Erythroblast (primary cell): ENCODE measurements at regions not wholly inside any gene's neighbourhood (a gene's known extent, or its start where the extent isn't known, plus 50 kb on each side); places are given as distances from the start of the nearest gene placed in this dataset.
"Not testable (repeated sequence)": the region's sequence is repeated elsewhere in the genome, so short reads cannot be mapped to it uniquely, and the experiment has no call there.

Experiments used
- DNase-seq, 2 experiments: peaks; one replicate each; lab custom pipeline; 2025; lab: John Stamatoyannopoulos, UW
- GATA1 ChIP-seq: IDR thresholded peaks from 2 replicates; pipeline ENCODE4 v1.6.1; 2011; ENCODE audit warnings: low read depth, mild to moderate bottlenecking, control low read depth, low read length, moderate library complexity
- POLR2A ChIP-seq: IDR thresholded peaks from 2 replicates; pipeline ENCODE4 v1.6.1; 2011; ENCODE audit warnings: mild to moderate bottlenecking, low read length

DNA sequence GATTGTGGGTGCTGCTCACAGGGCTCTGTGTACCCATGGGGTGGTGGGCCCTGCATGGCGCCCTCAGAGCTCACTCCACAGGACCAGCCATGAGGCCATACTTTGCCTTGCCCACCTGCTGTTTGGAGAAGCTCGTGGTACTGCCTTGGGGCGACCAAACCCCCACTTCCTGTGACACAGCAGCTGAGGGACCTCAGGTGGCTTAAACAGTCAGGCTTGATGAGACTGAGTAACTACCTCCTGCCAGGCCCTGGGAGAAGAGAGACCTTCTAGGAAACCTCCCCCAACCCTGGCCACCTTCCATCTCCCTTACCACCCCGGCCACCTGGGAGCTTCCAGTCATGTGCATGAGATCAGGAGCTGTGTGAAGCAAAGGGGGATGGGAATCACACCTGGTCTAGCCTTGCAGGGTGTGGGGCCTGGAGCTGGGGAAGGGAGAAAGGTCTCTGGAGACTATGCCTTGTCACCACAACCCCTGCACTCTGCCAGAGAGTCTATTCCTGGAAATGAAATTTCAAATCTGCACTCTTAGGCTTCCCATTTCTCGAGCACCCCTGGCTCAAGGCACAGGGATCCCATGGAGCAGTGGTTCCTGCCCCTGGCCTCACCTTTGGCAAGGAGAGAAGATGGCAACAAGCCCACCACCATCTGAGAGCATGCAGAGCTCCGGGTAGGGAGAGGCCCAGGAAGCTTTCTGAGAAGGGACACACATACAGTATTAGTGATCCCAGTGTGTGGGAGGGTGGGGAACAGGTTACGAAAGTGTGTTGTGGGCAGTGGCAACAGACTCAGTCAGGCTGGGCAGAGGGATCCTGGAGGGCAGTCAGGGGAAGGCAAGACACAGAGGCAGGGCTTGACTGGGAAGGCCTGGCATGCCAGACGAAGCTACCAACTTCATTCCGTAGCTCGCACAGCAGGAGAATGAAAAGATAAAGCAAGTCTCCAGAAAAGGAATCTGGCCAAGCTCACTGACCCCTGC, 125.0 kb downstream of the URI1 start:
- no peak for TF ChIP-seq POLR2A
- TF ChIP-seq GATA1 = no peak
- no peak for DNase-seq

DNA sequence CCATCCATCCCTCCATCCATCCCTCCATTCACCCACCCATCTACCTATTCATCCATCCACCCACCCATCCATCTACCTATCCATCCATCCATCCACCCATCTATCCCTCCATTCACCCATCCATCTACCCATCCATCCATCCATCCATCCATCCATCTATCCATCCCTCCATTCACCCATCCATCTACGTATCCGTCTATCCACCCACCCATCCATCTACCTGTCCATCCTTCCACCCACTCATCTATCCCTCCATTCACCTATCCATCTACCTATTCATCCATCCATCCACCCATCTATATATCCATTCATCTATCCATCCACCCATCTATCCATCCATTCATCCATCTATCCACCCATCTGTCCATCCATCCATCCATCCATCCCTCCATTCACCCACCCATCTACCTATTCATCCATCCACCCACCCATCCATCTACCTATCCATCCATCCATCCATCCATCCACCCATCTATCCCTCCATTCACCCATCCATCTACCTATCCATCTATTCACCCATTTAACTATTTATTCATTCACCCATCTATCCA, 126.0 kb downstream of the URI1 start:
- DNase-seq = not testable (repeated sequence)

DNA sequence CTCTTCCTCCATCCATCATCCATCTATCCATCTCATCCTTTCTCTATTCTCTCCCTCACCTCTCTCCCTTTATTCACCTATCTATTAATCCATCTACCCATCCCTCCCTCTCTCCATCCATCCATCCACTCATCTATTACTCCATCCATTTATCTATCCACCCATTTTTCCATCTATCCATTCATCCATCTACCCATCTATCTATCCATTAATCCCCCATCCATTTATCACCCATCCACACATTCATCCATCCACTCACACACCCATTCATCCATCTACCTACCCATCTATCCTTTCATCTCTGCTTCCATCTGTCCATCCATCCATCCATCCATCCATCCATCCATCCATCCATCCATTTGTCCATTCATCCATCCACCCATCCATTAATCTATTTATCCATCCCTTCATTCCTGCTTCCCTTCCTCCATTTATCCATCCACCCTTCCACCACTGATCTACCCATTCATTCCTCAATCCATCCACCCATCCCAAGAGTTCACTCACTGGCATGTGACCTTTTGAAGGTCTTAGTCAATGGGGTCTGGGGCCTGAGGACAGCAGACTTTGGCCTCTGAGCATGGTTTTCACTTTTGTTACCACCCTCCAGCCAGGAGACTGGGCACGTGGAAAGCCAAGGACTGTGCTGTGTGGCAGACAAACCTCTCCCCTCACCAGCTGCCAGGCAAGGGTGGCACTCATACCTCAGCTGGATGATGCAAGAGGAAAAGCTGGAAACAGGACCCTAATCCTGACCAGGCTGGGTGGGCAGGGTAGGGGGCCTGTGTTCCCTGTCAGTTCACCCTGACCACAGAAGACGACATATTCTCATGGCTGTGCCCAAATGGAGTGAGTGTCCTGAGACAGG, 126.7 kb downstream of the URI1 start:
- no peak for DNase-seq
- TF ChIP-seq GATA1 (no peak), POLR2A (no peak)

DNA sequence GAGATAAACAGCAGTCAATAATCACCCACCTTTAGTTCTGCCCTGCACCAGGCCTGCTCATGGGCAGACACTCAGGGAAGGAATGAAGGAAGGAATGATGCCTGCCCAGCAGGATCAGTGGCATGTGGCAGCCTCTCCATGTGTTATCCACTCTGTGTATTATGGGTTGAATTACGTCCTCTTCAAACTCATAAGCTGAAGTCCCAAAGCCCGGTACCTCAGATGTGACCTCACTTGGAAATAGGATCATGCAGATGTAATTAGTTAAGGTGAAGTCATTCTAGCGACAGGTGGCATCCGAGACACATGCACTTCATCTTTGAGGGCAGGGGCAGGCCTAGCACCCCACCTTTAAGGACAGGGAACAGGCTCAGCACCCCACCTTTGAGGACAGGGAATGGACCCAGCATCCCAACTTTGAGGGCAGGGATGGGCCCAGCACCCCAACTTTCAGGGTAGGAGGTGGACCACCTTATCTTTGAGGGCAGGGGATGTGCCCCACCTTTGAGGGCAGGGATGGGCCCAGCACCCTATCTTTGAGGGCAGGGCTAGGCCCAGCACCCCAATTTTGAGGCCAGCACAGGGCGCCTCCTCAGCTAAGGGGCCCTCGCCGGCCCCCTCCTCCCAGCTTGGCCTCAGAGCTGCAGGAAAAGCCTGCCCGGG, 127.6 kb downstream of the URI1 start:
- DNase-seq = no peak

DNA sequence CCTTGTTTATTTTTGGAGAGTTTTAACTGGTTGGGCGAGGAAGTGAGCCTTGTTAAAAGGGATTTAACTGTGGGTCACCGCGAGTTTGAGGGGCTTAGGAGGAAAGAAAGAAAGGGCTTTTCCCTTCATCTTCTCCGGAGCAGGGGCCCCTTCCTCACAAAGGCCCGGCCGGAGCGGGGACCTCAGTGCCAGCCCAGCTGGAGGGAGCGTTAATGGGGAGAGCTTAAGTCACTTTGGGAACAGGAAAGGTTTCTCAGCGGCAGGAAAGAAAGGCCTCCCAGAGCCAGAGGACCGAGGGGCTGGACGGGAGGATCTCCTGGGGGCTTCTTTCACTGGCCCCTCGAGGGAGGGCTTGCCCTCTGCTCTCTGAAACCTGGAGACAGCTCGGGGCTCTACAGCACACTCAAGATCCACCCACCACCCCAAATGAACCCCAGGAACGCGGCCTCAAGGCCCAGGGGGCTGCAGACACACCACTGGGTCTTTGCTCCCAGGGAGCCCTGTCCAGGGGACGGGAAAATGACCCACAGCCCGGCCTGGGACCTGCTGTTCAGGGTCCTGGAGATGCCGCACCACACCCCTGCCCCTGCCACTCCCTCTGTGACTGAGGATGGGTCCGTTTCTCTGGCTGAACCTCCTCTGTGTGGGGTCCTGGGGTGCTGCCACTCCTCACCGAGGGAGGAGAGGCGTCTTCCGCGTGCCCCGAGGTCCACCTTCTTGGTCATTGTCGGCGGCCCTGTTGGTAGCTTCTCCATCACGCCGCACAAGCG, 128.3 kb downstream of the URI1 start:
- no peak for DNase-seq
- TF ChIP-seq GATA1 (no peak), POLR2A (no peak)

More for the DNA sequence above, 127.6 kb downstream of the URI1 start:
- no peak for TF ChIP-seq POLR2A
- no peak for TF ChIP-seq GATA1

DNA sequence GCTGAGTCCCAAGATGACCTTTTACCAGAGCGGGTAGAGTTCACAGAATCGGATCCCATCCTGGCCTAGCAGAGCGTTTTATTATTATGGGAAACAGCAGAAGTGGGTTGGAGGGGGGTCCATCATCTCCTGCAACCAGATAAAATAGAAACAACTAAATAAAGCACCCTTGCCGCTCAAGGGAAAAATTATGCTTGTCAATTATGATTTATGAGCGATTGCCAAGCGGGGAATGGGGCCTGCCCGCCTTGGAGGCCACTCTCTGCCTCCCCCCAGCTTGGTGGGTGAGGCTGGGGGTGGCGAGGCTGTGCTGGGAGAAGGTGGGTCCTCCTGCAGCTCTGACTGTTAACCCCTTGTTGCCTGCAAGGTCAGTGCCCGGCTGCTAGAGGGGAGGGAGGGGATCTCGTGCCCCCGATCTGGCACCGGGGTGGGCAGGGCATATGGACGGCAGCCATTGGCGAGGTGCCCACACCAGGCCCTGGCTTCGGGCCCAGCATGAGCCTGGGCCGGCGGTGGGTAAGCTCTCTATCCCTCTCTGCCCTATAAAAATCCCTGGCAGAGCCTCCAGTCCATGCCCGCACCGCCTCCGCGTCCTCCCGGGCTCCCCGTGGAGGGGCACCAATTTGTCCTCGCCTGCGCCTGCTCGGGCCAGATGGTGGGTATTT, 129.1 kb downstream of the URI1 start:
- no peak for TF ChIP-seq POLR2A
- TF ChIP-seq GATA1 = no peak
- no peak for DNase-seq

DNA sequence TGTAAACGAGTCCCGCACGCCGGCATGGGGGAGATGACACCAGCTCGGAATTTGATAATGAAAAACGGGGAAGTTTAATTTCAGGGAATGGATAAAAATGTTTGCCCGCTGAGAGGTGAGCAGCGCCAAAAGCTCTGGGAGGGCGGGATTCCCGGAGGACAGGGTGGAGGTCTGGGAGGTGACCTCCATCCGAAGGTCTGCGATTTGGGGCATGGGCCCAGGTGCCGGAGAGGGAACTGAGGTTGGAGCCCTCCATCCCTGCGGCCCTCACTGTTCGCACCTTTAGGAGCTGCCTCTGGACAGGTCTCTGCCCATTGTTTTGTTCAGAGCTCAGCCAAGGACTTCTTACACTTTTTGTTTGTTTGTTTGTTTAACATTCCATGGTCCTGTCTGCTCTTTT, 129.8 kb downstream of the URI1 start:
- DNase-seq = no peak

DNA sequence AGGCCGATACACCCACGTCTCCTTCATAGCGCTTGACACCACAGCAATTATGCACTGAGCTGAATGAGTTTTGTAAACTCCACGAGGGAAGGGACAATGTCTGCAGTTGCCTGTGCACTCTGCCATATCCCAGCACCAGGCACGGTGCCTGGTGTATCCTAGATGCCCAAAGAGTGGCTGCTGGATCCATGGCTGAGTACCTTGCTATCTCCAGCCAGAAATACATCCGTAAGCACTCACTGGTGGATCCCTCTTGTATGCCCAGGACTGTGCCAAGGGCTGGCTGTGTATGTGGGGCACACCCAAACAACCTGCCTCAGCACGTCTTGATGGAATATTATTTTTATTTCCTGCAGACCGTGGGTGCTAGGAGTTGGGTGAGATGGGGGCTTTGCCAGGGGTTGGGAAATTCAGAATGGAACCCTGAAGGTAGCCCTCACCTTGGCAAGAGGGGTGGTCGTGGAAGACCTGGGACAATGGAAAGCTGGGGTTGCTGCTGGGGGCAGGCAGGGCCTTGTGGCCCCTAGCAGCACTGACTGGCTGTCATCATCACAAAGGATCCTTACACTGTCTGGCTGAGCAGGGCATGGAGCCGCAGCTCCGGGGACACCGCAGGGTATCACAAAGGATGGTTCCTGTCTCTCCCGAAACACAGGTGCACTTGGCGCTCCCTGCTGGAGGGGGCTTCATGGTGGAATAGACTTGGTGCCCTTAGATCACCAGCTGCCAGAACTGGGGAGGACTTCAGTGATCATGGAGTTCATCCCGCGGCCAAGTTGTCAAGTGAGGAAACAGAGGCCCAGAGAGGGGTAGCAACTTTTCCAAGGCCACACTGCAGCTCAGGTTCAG, 131.3 kb downstream of the URI1 start:
- TF ChIP-seq GATA1 (no peak), POLR2A (no peak)
- DNase-seq = no peak

More for the DNA sequence above, 129.8 kb downstream of the URI1 start:
- TF ChIP-seq POLR2A (no peak), GATA1 (no peak)

DNA sequence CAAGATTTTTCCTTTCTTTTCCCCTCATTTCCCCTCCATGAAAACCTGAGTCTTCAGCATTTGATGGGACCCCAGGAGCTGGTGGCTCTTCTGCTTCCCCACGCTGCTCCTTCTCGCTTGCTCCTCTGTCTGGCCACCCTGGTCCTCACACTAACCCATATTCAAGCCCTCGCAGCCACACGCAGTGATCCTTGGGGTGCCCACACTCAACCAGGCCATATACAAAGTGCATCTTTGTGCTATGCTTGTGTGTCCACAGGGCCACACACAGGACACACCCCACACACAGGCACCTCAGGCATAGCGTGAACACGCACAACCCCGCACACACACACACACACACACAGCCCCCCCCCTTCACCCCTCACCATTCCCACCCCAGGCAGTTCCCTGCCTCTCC, 132.1 kb downstream of the URI1 start:
- DNase-seq = no peak
- no peak for TF ChIP-seq POLR2A
- no peak for TF ChIP-seq GATA1

DNA sequence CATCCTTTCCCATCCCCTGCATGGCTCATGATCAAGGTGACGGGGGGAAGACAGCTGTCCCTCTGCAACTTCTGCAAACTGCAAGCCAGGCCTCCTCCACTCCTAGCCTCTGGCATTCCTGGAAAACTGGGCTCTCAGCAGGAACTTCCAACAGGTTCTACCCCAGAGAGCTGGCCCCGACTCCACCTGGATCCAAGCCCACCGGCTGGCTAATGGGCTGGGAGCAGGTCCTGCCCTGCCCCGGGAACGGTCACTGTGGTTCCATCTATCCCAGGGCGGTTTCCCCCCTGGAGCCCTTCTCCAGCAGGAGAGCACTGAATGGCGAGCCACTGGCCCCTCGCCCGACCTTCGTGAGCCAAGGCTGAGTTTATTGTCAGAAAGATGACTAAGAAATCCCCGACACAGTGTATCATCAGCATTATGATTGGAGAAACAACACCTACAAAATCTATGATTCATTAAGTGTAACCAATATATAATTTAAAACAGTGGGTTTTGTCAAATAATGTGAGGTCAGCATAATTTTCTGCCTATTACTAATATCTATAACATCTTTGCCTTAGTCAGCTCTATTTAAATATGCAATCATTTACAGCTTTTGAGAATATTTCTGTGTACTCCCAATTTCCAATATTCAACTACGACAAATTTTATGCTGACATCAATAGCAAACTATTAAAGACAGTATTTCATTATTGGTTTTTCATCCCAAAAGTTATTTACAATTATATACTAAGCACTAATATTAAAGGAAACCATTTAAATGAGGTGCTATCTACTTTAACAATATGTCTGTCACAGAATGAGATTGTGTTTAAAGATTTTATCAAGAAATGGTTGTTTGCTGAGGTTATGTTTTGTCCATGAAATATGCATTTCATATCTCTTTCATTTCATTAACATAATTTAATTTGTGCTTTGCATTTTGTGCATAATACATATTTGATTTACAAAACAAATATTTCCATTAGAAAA, 133.0 kb downstream of the URI1 start:
- TF ChIP-seq GATA1 = no peak
- no peak for DNase-seq
